ENCODE measurements at regions not wholly inside any gene's neighbourhood (a gene's known extent, or its start where the extent isn't known, plus 50 kb on each side); places are given as distances from the start of the nearest gene placed in this dataset.

DNA sequence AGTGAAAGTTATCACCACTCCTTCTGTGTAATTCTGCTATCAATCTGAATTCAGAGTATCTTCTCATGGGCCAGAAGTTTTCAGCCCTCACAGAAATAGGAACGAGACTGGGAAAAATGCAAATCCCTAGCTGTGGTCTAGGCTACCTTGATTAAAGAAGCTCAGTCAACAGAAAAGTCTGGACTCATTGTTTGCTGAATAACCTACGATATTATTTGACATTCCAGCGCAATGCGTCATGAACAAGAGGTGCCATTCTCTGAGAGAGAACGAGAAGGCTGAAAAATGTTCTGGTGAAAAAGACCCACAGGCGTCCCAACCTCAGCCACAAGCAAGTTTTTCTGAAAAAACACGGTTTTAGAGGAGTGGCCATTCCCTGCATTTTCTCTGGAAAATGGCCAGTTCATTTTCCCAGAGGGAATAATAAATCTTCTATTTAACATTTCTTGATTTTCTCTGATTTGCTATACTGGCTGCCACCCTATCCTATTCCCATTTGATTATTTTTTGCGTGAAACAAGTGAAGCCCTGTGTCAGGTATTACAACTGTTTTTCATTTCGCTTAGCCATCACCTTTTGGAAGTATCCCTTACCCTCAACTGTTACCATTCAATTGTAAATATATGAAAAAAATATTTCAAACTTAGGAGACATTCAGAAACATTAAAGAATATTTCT lies 1117.6 kb upstream of the PRKX start:
- intact Hi-C loops (cut with DNase I): no loop called here
- no peak for TF ChIP-seq POLR2A (IDR thresholded peaks at IDR 0.05)
- TF ChIP-seq, protein P1, sequence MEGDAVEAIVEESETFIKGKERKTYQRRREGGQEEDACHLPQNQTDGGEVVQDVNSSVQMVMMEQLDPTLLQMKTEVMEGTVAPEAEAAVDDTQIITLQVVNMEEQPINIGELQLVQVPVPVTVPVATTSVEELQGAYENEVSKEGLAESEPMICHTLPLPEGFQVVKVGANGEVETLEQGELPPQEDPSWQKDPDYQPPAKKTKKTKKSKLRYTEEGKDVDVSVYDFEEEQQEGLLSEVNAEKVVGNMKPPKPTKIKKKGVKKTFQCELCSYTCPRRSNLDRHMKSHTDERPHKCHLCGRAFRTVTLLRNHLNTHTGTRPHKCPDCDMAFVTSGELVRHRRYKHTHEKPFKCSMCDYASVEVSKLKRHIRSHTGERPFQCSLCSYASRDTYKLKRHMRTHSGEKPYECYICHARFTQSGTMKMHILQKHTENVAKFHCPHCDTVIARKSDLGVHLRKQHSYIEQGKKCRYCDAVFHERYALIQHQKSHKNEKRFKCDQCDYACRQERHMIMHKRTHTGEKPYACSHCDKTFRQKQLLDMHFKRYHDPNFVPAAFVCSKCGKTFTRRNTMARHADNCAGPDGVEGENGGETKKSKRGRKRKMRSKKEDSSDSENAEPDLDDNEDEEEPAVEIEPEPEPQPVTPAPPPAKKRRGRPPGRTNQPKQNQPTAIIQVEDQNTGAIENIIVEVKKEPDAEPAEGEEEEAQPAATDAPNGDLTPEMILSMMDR (IDR thresholded peaks at IDR 0.05): no peak
- no peaks in the 10 kb centered on the region for H3K9me3 ChIP-seq (replicated peaks in 1 of 3)
- no peak overlapping the region for H3K27ac ChIP-seq
- H3K36me3 ChIP-seq (replicated peaks in 1 of 2): no peaks in the 10 kb centered on the region
- no peak for DNase-seq
- H3K4me1 ChIP-seq (replicated peaks in 1 of 2): no peaks in the 10 kb centered on the region
- H3K27me3 ChIP-seq: no peaks in the 10 kb centered on the region
- H3K4me3 ChIP-seq: no peak overlapping the region
- 76 to 87% (median 82%) methylated on average over 9 of the region's 9 CpGs for WGBS, 4 donors

DNA sequence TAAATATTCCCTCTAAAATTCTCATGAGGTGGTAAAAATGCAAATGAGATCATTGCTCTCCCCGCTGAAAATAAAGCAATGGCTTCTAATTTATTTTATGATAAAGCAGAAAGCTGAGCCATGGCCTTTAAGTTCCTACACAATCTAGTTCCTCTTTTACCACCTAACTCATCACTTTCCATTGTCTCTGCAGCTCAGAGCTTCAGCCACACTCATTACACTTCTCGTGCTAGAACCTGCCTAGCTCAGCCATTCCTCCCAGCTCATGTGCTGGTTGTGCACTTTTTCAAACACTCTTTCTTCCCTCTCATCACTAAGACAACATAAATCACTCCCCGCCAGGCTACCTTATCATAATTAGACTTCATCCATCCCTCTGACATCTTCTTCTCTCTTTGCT lies 1112.1 kb upstream of the PRKX start:
- intact Hi-C loops (cut with DNase I): no loop called here

GRCh38 chrX:4809571-4809970 lies 1096.1 kb upstream of the PRKX start:
- intact Hi-C loops (cut with DNase I): no loop called here
- Histone ChIP-seq H3K9me3 (replicated peaks in 1 of 3) (peaks cover 0 to 2% (median 0%) of the 10 kb centered on the region in 3 donors), H3K36me3 (replicated peaks in 1 of 2) (no peaks in the 10 kb centered on the region), H3K4me1 (replicated peaks in 1 of 2) (no peaks in the 10 kb centered on the region), H3K4me3 (no peak overlapping the region), H3K27me3 (no peaks in the 10 kb centered on the region), H3K27ac (no peak overlapping the region)
- no peak for DNase-seq
- WGBS, 4 donors: 46 to 67% (median 52%) methylated on average over 4 of the region's 4 CpGs
- no peak for TF ChIP-seq POLR2A (IDR thresholded peaks at IDR 0.05)
- TF ChIP-seq, protein P1 (IDR thresholded peaks at IDR 0.05): no peak

More for the DNA sequence above, 1112.1 kb upstream of the PRKX start:
- DNase-seq: peak in 4 of 7 donors; percentile 11 to 41 (median 16)
- Histone ChIP-seq H3K36me3 (replicated peaks in 1 of 2) (no peaks in the 10 kb centered on the region), H3K4me3 (no peak overlapping the region), H3K9me3 (replicated peaks in 1 of 3) (no peaks in the 10 kb centered on the region), H3K4me1 (replicated peaks in 1 of 2) (no peaks in the 10 kb centered on the region), H3K27ac (no peak overlapping the region), H3K27me3 (no peaks in the 10 kb centered on the region)
- TF ChIP-seq, protein P1 (IDR thresholded peaks at IDR 0.05): no peak
- no peak for TF ChIP-seq POLR2A (IDR thresholded peaks at IDR 0.05)
- WGBS, 4 donors: 57 to 76% (median 69%) methylated on average over 3 of the region's 3 CpGs

- Histone ChIP-seq H3K9me3 (replicated peaks in 1 of 3) (peaks cover 0 to 4% (median 0%) of the 10 kb centered on the region in 3 donors), H3K27me3 (no peaks in the 10 kb centered on the region), H3K4me3 (no peak overlapping the region), H3K4me1 (replicated peaks in 1 of 2) (no peaks in the 10 kb centered on the region), H3K36me3 (replicated peaks in 1 of 2) (no peaks in the 10 kb centered on the region), H3K27ac (peak overlapping the region in 2 of 5 donors; percentile 7 to 47)
- WGBS, 4 donors: 31 to 51% (median 37%) methylated on average over 3 to 4 of the region's 4 CpGs
- TF ChIP-seq, protein P1 (IDR thresholded peaks at IDR 0.05): no peak
- TF ChIP-seq POLR2A (IDR thresholded peaks at IDR 0.05): no peak
- DNase-seq: peak; percentile 59 to 88 (median 82)
- intact Hi-C loops (cut with DNase I): no loop called here
These were observed 1092.1 kb upstream of the PRKX start for GRCh38 chrX:4805502-4805901.
